HCT116 (cell line): ENCODE measurements at regions not wholly inside any gene's neighbourhood (a gene's known extent, or its start where the extent isn't known, plus 50 kb on each side); places are given as distances from the start of the nearest gene placed in this dataset.

Experiments
- ATAC-seq: fragments of 200-7000 bp; cut with Tn5 transposase; 2 replicates; pipeline ENCODE4 v1.9.1; 2020; ENCODE audit warnings: mild to moderate bottlenecking, moderate library complexity
- BruUV-seq: library from RNA; stranded (reverse); fragments of 400-500 nt; replicated peaks from 2 replicates; lab custom pipeline; 2021; lab: Mats Ljungman, UMichigan
- CTCF ChIA-PET: fragments of 300-600 bp; sonication (Branson Sonifier 250); formaldehyde crosslinking; loops from one replicate; lab custom pipeline; 2021; ENCODE audit warnings: antibody characterized with exemption; lab: Charles Lee
- POLR2A ChIA-PET: fragments of 300-600, 350-600 bp; sonication (Branson Sonifier 250); formaldehyde crosslinking; loops from one replicate; lab custom pipeline; 2021; ENCODE audit warnings: antibody characterized with exemption; lab: Charles Lee
- RAD21 ChIA-PET, 2 experiments: fragments of 300-600 bp; sonication (Branson Sonifier 250); formaldehyde crosslinking; loops; one replicate each; lab custom pipeline; 2023; ENCODE audit warnings: low total read pairs in 2 of 2; ENCODE audit not compliant: uncharacterized antibody in 2 of 2, unreplicated experiment in 2 of 2, low non-redundant PET in 1 of 2; lab: Charles Lee
- DNase-seq: peaks from one replicate; pipeline ENCODE4 v3.0.0-alpha.2; 2010; ENCODE audit warnings: low read depth, low spot score
- H2AFZ ChIP-seq: fragments of 200-600 bp; shearing (Covaris generic), sonication (generic); 2 replicates; pipeline ENCODE4 v1.6.1; 2017; ENCODE audit warnings: low read depth, mixed run types, mixed read lengths, antibody characterized with exemption, low read length; ENCODE audit not compliant: poor library complexity, severe bottlenecking
- H3K27ac ChIP-seq: 2 replicates; pipeline ENCODE4 v1.5.1; 2012; ENCODE audit warnings: low read depth, low read length
- H3K27me3 ChIP-seq: fragments of 200-600 bp; sonication (generic); 2 replicates; pipeline ENCODE4 v1.6.1; 2016; ENCODE audit warnings: mixed run types, low read length, mixed read lengths; ENCODE audit not compliant: insufficient read depth
- H3K36me3 ChIP-seq, 2 experiments: fragments of 200-500 bp in 1 of 2; fragments of 200-600 bp in 1 of 2; sonication (Bioruptor generic) in 1 of 2; sonication (generic) in 1 of 2; 2 replicates each; pipeline versions ENCODE4 v1.5.1 to v1.6.1; 2014 to 2016; ENCODE audit warnings: low read length in 2 of 2, inconsistent platforms in 1 of 2, mixed read lengths in 1 of 2, mixed run types in 1 of 2; ENCODE audit not compliant: insufficient read depth in 2 of 2, control insufficient read depth in 1 of 2
- H3K4me1 ChIP-seq, 2 experiments: fragments of 200-600 bp in 1 of 2; sonication (generic) in 1 of 2; 2 replicates each; pipeline versions ENCODE4 v1.5.1 to v1.6.1; 2012 to 2017; ENCODE audit warnings: low read length in 2 of 2, inconsistent platforms in 1 of 2, mild to moderate bottlenecking in 1 of 2, mixed read lengths in 1 of 2, mixed run types in 1 of 2, moderate library complexity in 1 of 2; ENCODE audit not compliant: insufficient read depth in 2 of 2, control insufficient read depth in 1 of 2
- H3K4me2 ChIP-seq: fragments of 200-600 bp; sonication (generic); 2 replicates; pipeline ENCODE4 v1.6.1; 2017; ENCODE audit warnings: mixed run types, low read length, mixed read lengths
- H3K4me3 ChIP-seq, 2 experiments: fragments of 200-600 bp in 1 of 2; sonication (generic) in 1 of 2; replicated peaks in 1 of 2; 2 replicates each; pipeline ENCODE4 v1.5.1; 2011 to 2016; ENCODE audit warnings: low read length in 2 of 2, control low read depth in 1 of 2, low read depth in 1 of 2, mild to moderate bottlenecking in 1 of 2, mixed read lengths in 1 of 2, mixed run types in 1 of 2
- H3K79me2 ChIP-seq: fragments of 200-600 bp; sonication (generic); 2 replicates; pipeline ENCODE4 v1.6.1; 2017; ENCODE audit warnings: mild to moderate bottlenecking, mixed run types, low read length, moderate library complexity, mixed read lengths; ENCODE audit not compliant: insufficient read depth
- H3K9ac ChIP-seq: fragments of 200-600 bp; sonication (generic); 2 replicates; pipeline ENCODE4 v1.6.1; 2016; ENCODE audit warnings: low read length, mixed read lengths
- H3K9me2 ChIP-seq: fragments of 200-600 bp; sonication (generic), shearing (Covaris generic); 2 replicates; pipeline ENCODE4 v1.6.1; 2017; ENCODE audit warnings: mixed run types, mild to moderate bottlenecking, moderate library complexity; ENCODE audit not compliant: insufficient read depth
- H3K9me3 ChIP-seq, 2 experiments: fragments of 200-500 bp in 1 of 2; fragments of 200-600 bp in 1 of 2; sonication (Bioruptor generic) in 1 of 2; sonication (generic) in 1 of 2; 2 replicates each; pipeline ENCODE4 v1.6.1; 2014 to 2017; ENCODE audit warnings: low read length in 2 of 2, mixed read lengths in 2 of 2, inconsistent platforms in 1 of 2, low read depth in 1 of 2, mild to moderate bottlenecking in 1 of 2, mixed run types in 1 of 2, moderate library complexity in 1 of 2; ENCODE audit not compliant: control insufficient read depth in 1 of 2, insufficient read depth in 1 of 2
- H4K20me1 ChIP-seq: fragments of 200-600 bp; sonication (generic), shearing (Covaris generic); 2 replicates; pipeline ENCODE4 v1.6.1; 2017; ENCODE audit warnings: mixed run types, mild to moderate bottlenecking, moderate library complexity; ENCODE audit not compliant: insufficient read depth
- CBX3 ChIP-seq: IDR thresholded peaks from 2 replicates; pipeline ENCODE4 v1.6.1; 2012; ENCODE audit warnings: low read depth
- CEBPB ChIP-seq: IDR thresholded peaks from 2 replicates; pipeline ENCODE4 v1.6.1; 2012; ENCODE audit warnings: low read depth
- EGR1 ChIP-seq: IDR thresholded peaks from 2 replicates; pipeline ENCODE4 v1.6.1; 2012; ENCODE audit warnings: low read depth
- ELF1 ChIP-seq: IDR thresholded peaks from 2 replicates; pipeline ENCODE4 v1.6.1; 2012; ENCODE audit warnings: low read depth, borderline replicate concordance
- FOSL1 ChIP-seq: IDR thresholded peaks from 2 replicates; pipeline ENCODE4 v1.6.1; 2012; ENCODE audit warnings: low read depth
- JUND ChIP-seq: IDR thresholded peaks from 2 replicates; pipeline ENCODE4 v1.6.1; 2012
- POLR2A ChIP-seq: IDR thresholded peaks from 2 replicates; pipeline ENCODE4 v1.7.0; 2011; ENCODE audit warnings: borderline replicate concordance; ENCODE audit not compliant: insufficient read depth, insufficient read length; ENCODE audit errors: extremely low read depth
- POLR2AphosphoS5 ChIP-seq: IDR thresholded peaks from 2 replicates; pipeline ENCODE4 v1.6.1; 2011; ENCODE audit warnings: mild to moderate bottlenecking, low read depth, low read length, moderate library complexity
- RAD21 ChIP-seq: IDR thresholded peaks from 2 replicates; pipeline ENCODE4 v1.6.1; 2012; ENCODE audit warnings: low read depth, mild to moderate bottlenecking
- SIN3A ChIP-seq: IDR thresholded peaks from 2 replicates; pipeline ENCODE4 v1.6.1; 2012; ENCODE audit warnings: low read depth
- SP1 ChIP-seq: IDR thresholded peaks from 2 replicates; pipeline ENCODE4 v1.6.1; 2012; ENCODE audit warnings: low read depth
- SRF ChIP-seq: IDR thresholded peaks from 2 replicates; pipeline ENCODE4 v1.6.1; 2012; ENCODE audit warnings: low read depth
- TCF7L2 ChIP-seq: IDR thresholded peaks from 2 replicates; pipeline ENCODE4 v1.7.0; 2011; ENCODE audit warnings: borderline replicate concordance, inconsistent platforms; ENCODE audit not compliant: insufficient read depth, insufficient read length; ENCODE audit errors: extremely low read depth
- YY1 ChIP-seq: IDR thresholded peaks from 2 replicates; pipeline ENCODE4 v1.6.1; 2011; ENCODE audit warnings: low read length, low read depth, moderate library complexity, mild to moderate bottlenecking; ENCODE audit not compliant: insufficient replicate concordance; ENCODE audit errors: extremely low read depth
- ZFX ChIP-seq: fragments of 450-650 bp; IDR thresholded peaks from 2 replicates; pipeline ENCODE4 v1.6.1; 2017
- intact Hi-C: fragments of 100-400 bp; cut with micrococcal nuclease; formaldehyde crosslinking; loops from 2 replicates; pipeline ENCODE4 v1.10.0; 2022
- TF ChIP-seq, protein P1 (sequence below): IDR thresholded peaks from 2 replicates; pipeline ENCODE4 v1.6.1; 2012; ENCODE audit warnings: low read depth
- TF ChIP-seq, protein P2 (sequence below): IDR thresholded peaks from 2 replicates; pipeline ENCODE4 v1.6.1; 2012
- TF ChIP-seq, protein P3 (sequence below): IDR thresholded peaks from 2 replicates; pipeline ENCODE4 v1.6.1; 2011; ENCODE audit warnings: mild to moderate bottlenecking, low read length, moderate library complexity; ENCODE audit not compliant: insufficient replicate concordance; ENCODE audit errors: extremely low read depth
- TF ChIP-seq, protein P4 (sequence below), 3 experiments: fragments of 200-600 bp in 1 of 3; sonication (generic) in 1 of 3; IDR thresholded peaks in 2 of 3; conservative IDR thresholded peaks in 1 of 3; 2 replicates each; pipeline ENCODE4 v1.5.1; 2012 to 2017; ENCODE audit warnings: low read depth in 2 of 3, low read length in 2 of 3, antibody characterized with exemption in 1 of 3, borderline replicate concordance in 1 of 3, control low read depth in 1 of 3, mild to moderate bottlenecking in 1 of 3, mixed read lengths in 1 of 3, mixed run types in 1 of 3, moderate library complexity in 1 of 3; ENCODE audit not compliant: insufficient read depth in 1 of 3
- TF ChIP-seq, protein P5 (sequence below): IDR thresholded peaks from 2 replicates; pipeline ENCODE4 v1.6.1; 2012

GRCh38 chr19:31527443-31527842 is 178.2 kb upstream of the TSHZ3 start:
- RAD21 ChIA-PET = no interaction called here

More at GRCh38 chr19:31527443-31527842, 178.2 kb upstream of the TSHZ3 start:
- CTCF ChIA-PET = no interaction called here
- Histone ChIP-seq H3K4me2 (no peak overlapping the region), H3K9me3 (peaks cover 20 to 23% of the 10 kb centered on the region in 2 experiments; a peak in 3 of 4 replicates), H3K9me2 (no peaks in the 10 kb centered on the region), H3K27me3 (no peaks in the 10 kb centered on the region), H3K36me3 (no peaks in the 10 kb centered on the region), H2AFZ (no peak overlapping the region), H4K20me1 (no peaks in the 10 kb centered on the region), H3K79me2 (no peaks in the 10 kb centered on the region), H3K9ac (no peak overlapping the region), H3K4me1 (no peaks in the 10 kb centered on the region), H3K4me3 (no peak overlapping the region), H3K27ac (no peak overlapping the region)
- BruUV-seq = no TSS peak
- DNase-seq (no peak), ATAC-seq (no peak)
- intact Hi-C loops = no loop called here
- TF ChIP-seq JUND (no peak), POLR2AphosphoS5 (no peak), RAD21 (no peak), POLR2A (no peak), SRF (no peak), YY1 (no peak), ELF1 (no peak), ZFX (no peak), CEBPB (no peak), CBX3 (no peak), FOSL1 (no peak), SIN3A (no peak), TCF7L2 (no peak), EGR1 (no peak), SP1 (no peak)
- TF ChIP-seq, protein P1, sequence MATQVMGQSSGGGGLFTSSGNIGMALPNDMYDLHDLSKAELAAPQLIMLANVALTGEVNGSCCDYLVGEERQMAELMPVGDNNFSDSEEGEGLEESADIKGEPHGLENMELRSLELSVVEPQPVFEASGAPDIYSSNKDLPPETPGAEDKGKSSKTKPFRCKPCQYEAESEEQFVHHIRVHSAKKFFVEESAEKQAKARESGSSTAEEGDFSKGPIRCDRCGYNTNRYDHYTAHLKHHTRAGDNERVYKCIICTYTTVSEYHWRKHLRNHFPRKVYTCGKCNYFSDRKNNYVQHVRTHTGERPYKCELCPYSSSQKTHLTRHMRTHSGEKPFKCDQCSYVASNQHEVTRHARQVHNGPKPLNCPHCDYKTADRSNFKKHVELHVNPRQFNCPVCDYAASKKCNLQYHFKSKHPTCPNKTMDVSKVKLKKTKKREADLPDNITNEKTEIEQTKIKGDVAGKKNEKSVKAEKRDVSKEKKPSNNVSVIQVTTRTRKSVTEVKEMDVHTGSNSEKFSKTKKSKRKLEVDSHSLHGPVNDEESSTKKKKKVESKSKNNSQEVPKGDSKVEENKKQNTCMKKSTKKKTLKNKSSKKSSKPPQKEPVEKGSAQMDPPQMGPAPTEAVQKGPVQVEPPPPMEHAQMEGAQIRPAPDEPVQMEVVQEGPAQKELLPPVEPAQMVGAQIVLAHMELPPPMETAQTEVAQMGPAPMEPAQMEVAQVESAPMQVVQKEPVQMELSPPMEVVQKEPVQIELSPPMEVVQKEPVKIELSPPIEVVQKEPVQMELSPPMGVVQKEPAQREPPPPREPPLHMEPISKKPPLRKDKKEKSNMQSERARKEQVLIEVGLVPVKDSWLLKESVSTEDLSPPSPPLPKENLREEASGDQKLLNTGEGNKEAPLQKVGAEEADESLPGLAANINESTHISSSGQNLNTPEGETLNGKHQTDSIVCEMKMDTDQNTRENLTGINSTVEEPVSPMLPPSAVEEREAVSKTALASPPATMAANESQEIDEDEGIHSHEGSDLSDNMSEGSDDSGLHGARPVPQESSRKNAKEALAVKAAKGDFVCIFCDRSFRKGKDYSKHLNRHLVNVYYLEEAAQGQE = no peak
- TF ChIP-seq, protein P2, sequence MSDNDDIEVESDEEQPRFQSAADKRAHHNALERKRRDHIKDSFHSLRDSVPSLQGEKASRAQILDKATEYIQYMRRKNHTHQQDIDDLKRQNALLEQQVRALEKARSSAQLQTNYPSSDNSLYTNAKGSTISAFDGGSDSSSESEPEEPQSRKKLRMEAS = no peak
- TF ChIP-seq, protein P3, sequence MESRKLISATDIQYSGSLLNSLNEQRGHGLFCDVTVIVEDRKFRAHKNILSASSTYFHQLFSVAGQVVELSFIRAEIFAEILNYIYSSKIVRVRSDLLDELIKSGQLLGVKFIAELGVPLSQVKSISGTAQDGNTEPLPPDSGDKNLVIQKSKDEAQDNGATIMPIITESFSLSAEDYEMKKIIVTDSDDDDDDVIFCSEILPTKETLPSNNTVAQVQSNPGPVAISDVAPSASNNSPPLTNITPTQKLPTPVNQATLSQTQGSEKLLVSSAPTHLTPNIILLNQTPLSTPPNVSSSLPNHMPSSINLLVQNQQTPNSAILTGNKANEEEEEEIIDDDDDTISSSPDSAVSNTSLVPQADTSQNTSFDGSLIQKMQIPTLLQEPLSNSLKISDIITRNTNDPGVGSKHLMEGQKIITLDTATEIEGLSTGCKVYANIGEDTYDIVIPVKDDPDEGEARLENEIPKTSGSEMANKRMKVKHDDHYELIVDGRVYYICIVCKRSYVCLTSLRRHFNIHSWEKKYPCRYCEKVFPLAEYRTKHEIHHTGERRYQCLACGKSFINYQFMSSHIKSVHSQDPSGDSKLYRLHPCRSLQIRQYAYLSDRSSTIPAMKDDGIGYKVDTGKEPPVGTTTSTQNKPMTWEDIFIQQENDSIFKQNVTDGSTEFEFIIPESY = no peak
- TF ChIP-seq, protein P4, sequence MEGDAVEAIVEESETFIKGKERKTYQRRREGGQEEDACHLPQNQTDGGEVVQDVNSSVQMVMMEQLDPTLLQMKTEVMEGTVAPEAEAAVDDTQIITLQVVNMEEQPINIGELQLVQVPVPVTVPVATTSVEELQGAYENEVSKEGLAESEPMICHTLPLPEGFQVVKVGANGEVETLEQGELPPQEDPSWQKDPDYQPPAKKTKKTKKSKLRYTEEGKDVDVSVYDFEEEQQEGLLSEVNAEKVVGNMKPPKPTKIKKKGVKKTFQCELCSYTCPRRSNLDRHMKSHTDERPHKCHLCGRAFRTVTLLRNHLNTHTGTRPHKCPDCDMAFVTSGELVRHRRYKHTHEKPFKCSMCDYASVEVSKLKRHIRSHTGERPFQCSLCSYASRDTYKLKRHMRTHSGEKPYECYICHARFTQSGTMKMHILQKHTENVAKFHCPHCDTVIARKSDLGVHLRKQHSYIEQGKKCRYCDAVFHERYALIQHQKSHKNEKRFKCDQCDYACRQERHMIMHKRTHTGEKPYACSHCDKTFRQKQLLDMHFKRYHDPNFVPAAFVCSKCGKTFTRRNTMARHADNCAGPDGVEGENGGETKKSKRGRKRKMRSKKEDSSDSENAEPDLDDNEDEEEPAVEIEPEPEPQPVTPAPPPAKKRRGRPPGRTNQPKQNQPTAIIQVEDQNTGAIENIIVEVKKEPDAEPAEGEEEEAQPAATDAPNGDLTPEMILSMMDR (IDR thresholded peaks at IDR 0.05 in 2 of 3, conservative IDR thresholded peaks at IDR 0.05 in 1 of 3; ENCODE audit: borderline replicate concordance in 1 of 3, insufficient read depth in 1 of 3, low read depth in 2 of 3, low read length in 2 of 3) = no peak
- TF ChIP-seq, protein P5, sequence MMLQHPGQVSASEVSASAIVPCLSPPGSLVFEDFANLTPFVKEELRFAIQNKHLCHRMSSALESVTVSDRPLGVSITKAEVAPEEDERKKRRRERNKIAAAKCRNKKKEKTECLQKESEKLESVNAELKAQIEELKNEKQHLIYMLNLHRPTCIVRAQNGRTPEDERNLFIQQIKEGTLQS = no peak
- POLR2A ChIA-PET = no interaction called here
